ENCODE measurements at regions not wholly inside any gene's neighbourhood (a gene's known extent, or its start where the extent isn't known, plus 50 kb on each side); places are given as distances from the start of the nearest gene placed in this dataset.
"Not testable (repeated sequence)": the region's sequence is repeated elsewhere in the genome, so short reads cannot be mapped to it uniquely, and the experiment has no call there.

GRCh38 chr5:171721464-171721863, 64.2 kb upstream of the SMIM23 start:
- DNase-seq (ENCODE audit: low read depth, low spot score), result no peak
- Histone ChIP-seq H3K4me1 (ENCODE audit: control insufficient read depth, insufficient read depth, low read length) (no peaks in the 10 kb centered on the region), H3K36me3 (ENCODE audit: control insufficient read depth, insufficient read depth, low read length) (no peaks in the 10 kb centered on the region), H3K27me3 (ENCODE audit: control insufficient read depth, insufficient read depth, low read length) (no peaks in the 10 kb centered on the region), H3K9me3 (ENCODE audit: control insufficient read depth, insufficient read depth, low read length) (no peaks in the 10 kb centered on the region), H3K4me3 (ENCODE audit: low read length) (no peak overlapping the region), H3K27ac (ENCODE audit: low read length) (no peak overlapping the region)
- no CpG with 5 or more reads among the region's 5 CpGs for WGBS (ENCODE audit: insufficient coverage, insufficient read length)

GRCh38 chr5:171724468-171725204, 61.0 kb upstream of the SMIM23 start:
- no peaks in the 10 kb centered on the region for H3K27me3 ChIP-seq (ENCODE audit: control insufficient read depth, insufficient read depth, low read length)
- no peak for DNase-seq (ENCODE audit: low read depth, low spot score)
- H3K27ac ChIP-seq (ENCODE audit: low read length), result no peak overlapping the region
- H3K4me3 ChIP-seq (ENCODE audit: low read length), result no peak overlapping the region
- WGBS (ENCODE audit: insufficient coverage, insufficient read length), result no CpG with 5 or more reads among the region's 15 CpGs
- H3K9me3 ChIP-seq (ENCODE audit: control insufficient read depth, insufficient read depth, low read length), result no peaks in the 10 kb centered on the region
- no peaks in the 10 kb centered on the region for H3K36me3 ChIP-seq (ENCODE audit: control insufficient read depth, insufficient read depth, low read length)
- H3K4me1 ChIP-seq (ENCODE audit: control insufficient read depth, insufficient read depth, low read length), result no peaks in the 10 kb centered on the region

DNA sequence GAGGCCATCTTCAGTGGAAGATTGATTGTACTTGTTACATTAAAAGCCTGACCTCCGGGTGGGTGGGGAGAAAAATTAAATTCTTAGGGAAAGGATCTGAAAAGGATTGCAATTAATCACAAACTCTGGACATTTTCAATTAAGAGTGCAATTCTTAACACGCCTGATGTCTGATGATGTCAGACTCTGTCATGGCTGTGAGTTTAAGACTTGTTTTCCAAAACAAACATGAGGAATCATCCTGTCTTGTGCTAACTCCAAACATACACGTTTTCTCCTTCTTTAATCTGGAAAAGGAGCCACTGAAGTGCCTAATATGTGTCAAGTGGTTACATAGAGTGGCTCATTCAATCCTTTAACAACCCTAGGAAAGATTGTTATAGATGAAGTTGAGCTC, 60.4 kb upstream of the SMIM23 start:
- no CpG with 5 or more reads among the region's 3 CpGs for WGBS (ENCODE audit: insufficient coverage, insufficient read length)
- DNase-seq (ENCODE audit: low read depth, low spot score), result no peak
- no peaks in the 10 kb centered on the region for H3K9me3 ChIP-seq (ENCODE audit: control insufficient read depth, insufficient read depth, low read length)
- no peak overlapping the region for H3K4me3 ChIP-seq (ENCODE audit: low read length)
- H3K4me1 ChIP-seq (ENCODE audit: control insufficient read depth, insufficient read depth, low read length), result no peaks in the 10 kb centered on the region
- no peaks in the 10 kb centered on the region for H3K36me3 ChIP-seq (ENCODE audit: control insufficient read depth, insufficient read depth, low read length)
- H3K27me3 ChIP-seq (ENCODE audit: control insufficient read depth, insufficient read depth, low read length), result no peaks in the 10 kb centered on the region
- H3K27ac ChIP-seq (ENCODE audit: low read length), result no peak overlapping the region

DNA sequence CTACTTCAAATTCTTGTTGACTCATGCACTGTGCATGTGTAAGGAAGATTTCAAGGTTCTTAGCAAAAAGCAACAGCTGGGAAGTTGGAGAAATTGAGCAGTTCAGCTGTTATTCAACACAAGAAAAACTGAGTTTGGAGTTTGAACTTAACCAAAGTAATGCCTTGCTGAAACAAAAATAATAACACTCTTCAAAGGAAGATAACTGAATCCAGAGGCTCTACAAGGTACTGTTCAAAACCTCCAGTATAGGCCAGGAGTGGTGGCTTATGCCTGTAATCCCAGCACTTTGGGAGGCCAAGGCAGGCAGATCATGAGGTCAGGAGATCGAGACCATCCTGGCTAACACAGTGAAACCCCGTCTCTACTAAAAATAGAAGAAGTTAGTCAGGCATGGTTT, 58.8 kb upstream of the SMIM23 start:
- not testable (repeated sequence) for H3K36me3 ChIP-seq (ENCODE audit: control insufficient read depth, insufficient read depth, low read length); H3K9me3 ChIP-seq (ENCODE audit: control insufficient read depth, insufficient read depth, low read length); H3K27ac ChIP-seq (ENCODE audit: low read length); H3K4me1 ChIP-seq (ENCODE audit: control insufficient read depth, insufficient read depth, low read length); DNase-seq (ENCODE audit: low read depth, low spot score); H3K27me3 ChIP-seq (ENCODE audit: control insufficient read depth, insufficient read depth, low read length); H3K4me3 ChIP-seq (ENCODE audit: low read length)
- WGBS (ENCODE audit: insufficient coverage, insufficient read length), result no CpG with 5 or more reads among the region's 2 CpGs

- no CpG with 5 or more reads among the region's 1 CpG for WGBS (ENCODE audit: insufficient coverage, insufficient read length)
- H3K36me3 ChIP-seq (ENCODE audit: control insufficient read depth, insufficient read depth, low read length), result no peaks in the 10 kb centered on the region
- no peak overlapping the region for H3K27ac ChIP-seq (ENCODE audit: low read length)
- no peaks in the 10 kb centered on the region for H3K9me3 ChIP-seq (ENCODE audit: control insufficient read depth, insufficient read depth, low read length)
- H3K4me1 ChIP-seq (ENCODE audit: control insufficient read depth, insufficient read depth, low read length), result no peaks in the 10 kb centered on the region
- no peak overlapping the region for H3K4me3 ChIP-seq (ENCODE audit: low read length)
- DNase-seq (ENCODE audit: low read depth, low spot score), result no peak
- no peaks in the 10 kb centered on the region for H3K27me3 ChIP-seq (ENCODE audit: control insufficient read depth, insufficient read depth, low read length)
Measured at GRCh38 chr5:171728686-171729085, 56.9 kb upstream of the SMIM23 start.
